ENCODE measurements at regions not wholly inside any gene's neighbourhood (a gene's known extent, or its start where the extent isn't known, plus 50 kb on each side); places are given as distances from the start of the nearest gene placed in this dataset.

GRCh38 chr21:31592963-31593560 lies 66.4 kb upstream of the SOD1 start:
- TF ChIP-seq, protein P1, sequence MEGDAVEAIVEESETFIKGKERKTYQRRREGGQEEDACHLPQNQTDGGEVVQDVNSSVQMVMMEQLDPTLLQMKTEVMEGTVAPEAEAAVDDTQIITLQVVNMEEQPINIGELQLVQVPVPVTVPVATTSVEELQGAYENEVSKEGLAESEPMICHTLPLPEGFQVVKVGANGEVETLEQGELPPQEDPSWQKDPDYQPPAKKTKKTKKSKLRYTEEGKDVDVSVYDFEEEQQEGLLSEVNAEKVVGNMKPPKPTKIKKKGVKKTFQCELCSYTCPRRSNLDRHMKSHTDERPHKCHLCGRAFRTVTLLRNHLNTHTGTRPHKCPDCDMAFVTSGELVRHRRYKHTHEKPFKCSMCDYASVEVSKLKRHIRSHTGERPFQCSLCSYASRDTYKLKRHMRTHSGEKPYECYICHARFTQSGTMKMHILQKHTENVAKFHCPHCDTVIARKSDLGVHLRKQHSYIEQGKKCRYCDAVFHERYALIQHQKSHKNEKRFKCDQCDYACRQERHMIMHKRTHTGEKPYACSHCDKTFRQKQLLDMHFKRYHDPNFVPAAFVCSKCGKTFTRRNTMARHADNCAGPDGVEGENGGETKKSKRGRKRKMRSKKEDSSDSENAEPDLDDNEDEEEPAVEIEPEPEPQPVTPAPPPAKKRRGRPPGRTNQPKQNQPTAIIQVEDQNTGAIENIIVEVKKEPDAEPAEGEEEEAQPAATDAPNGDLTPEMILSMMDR (IDR thresholded peaks at IDR 0.05; ENCODE audit: low read depth, low read length, poor library complexity, severe bottlenecking) = no peak
- no peak for TF ChIP-seq EZH2phosphoT487 (IDR thresholded peaks at IDR 0.05; ENCODE audit: borderline replicate concordance, low read length)
